GM20000 (cell line): ENCODE measurements at regions not wholly inside any gene's neighbourhood (a gene's known extent, or its start where the extent isn't known, plus 50 kb on each side); places are given as distances from the start of the nearest gene placed in this dataset.

ENCODE experiments used
- DNase-seq: peaks from one replicate; pipeline ENCODE4 v3.0.0; 2012; ENCODE audit warnings: low spot score
- CTCF ChIP-seq: IDR thresholded peaks from 2 replicates; pipeline ENCODE4 v1.5.1; 2012; ENCODE audit warnings: mild to moderate bottlenecking, control low read depth; ENCODE audit errors: extremely low read depth, missing control alignments

GRCh38 chr3:31455524-31455923, 77.2 kb upstream of the STT3B start:
- no peak for TF ChIP-seq CTCF
- DNase-seq, result no peak

- TF ChIP-seq CTCF, result no peak
- no peak for DNase-seq
Observed at GRCh38 chr3:31456373-31456772, 76.4 kb upstream of the STT3B start.

- TF ChIP-seq CTCF, result no peak
- no peak for DNase-seq
Observed at GRCh38 chr3:31461426-31461825, 71.3 kb upstream of the STT3B start.

- DNase-seq, result peak; percentile 43
- no peak for TF ChIP-seq CTCF
Observed at GRCh38 chr3:31462050-31462569, 70.6 kb upstream of the STT3B start.

GRCh38 chr3:31465999-31466398, 66.7 kb upstream of the STT3B start:
- DNase-seq, result no peak
- TF ChIP-seq CTCF, result no peak

GRCh38 chr3:31466866-31467265, 65.9 kb upstream of the STT3B start:
- no peak for DNase-seq

GRCh38 chr3:31468433-31468832, 64.3 kb upstream of the STT3B start:
- no peak for TF ChIP-seq CTCF
- DNase-seq, result no peak

More at GRCh38 chr3:31466866-31467265, 65.9 kb upstream of the STT3B start:
- no peak for TF ChIP-seq CTCF
